ENCODE measurements at regions not wholly inside any gene's neighbourhood (a gene's known extent, or its start where the extent isn't known, plus 50 kb on each side); places are given as distances from the start of the nearest gene placed in this dataset.
"Not testable (repeated sequence)": the region's sequence is repeated elsewhere in the genome, so short reads cannot be mapped to it uniquely, and the experiment has no call there.

DNA sequence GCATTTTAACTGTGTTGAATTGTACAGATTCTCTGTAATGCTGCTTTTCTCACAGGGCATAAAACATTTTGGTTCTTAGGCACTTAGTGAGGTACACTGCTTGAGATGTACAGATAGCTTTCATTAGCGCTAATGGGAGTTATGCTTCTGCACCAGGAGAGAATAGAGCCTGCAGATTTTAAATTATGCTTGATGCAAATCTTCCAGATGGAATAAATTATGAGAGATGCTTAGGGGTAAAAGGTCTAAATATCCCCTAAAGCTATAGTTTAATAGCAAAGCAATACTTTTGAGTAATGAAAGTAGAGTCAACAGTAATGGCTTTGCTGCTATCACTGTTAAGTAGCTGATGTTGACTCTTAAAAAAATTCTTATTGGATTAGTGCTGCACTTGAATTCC is 248.9 kb downstream of the S1PR1 start:
- ChIA-PET POLR2A (no interaction called here), CTCF (no interaction called here)
- TF ChIP-seq, protein P1, sequence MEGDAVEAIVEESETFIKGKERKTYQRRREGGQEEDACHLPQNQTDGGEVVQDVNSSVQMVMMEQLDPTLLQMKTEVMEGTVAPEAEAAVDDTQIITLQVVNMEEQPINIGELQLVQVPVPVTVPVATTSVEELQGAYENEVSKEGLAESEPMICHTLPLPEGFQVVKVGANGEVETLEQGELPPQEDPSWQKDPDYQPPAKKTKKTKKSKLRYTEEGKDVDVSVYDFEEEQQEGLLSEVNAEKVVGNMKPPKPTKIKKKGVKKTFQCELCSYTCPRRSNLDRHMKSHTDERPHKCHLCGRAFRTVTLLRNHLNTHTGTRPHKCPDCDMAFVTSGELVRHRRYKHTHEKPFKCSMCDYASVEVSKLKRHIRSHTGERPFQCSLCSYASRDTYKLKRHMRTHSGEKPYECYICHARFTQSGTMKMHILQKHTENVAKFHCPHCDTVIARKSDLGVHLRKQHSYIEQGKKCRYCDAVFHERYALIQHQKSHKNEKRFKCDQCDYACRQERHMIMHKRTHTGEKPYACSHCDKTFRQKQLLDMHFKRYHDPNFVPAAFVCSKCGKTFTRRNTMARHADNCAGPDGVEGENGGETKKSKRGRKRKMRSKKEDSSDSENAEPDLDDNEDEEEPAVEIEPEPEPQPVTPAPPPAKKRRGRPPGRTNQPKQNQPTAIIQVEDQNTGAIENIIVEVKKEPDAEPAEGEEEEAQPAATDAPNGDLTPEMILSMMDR (IDR thresholded peaks at IDR 0.05; ENCODE audit: insufficient read depth, low read length, missing control alignments), result no peak
- H3K4me3 ChIP-seq (ENCODE audit: low read depth, low read length), result no peak overlapping the region
- no peak for DNase-seq (ENCODE audit: low read depth, low spot score)

DNA sequence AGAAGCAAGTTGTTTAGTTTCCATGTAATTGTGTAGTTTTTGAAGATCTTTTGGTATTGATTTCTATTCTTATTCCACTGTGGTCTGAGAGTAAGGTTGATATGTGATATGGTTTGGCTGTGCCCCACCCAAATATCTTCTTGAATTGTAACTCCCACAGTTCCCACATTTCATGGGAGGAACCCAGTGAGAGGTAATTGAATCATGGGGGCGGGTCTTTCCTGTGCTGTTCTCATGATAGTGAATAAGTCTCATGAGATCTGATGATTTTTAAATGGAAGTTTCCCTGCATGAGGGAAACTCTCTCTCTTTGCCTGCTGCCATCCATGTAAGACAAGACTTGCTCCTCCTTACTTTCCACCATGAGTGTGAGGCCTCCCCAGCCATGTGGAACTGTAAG is 255.3 kb downstream of the S1PR1 start:
- CTCF ChIA-PET, result not testable (repeated sequence)

DNA sequence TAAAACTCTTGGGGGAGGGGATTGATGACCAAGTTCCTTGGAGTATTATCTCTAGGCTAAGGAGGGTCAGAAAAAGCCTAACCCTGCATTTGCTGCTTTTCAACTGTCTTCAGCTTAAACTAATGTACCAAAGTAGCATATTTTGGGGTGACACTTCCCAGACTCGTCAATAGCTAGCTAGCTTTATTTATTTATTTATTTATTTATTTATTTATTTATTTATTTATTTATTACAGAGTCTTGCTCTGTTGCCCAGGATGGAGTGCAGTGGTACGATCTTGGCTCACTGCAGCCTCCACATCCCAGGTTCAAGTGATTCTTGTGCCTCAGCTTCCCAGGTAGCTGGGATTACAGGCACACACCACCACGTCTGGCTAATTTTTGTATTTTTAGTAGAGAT is 257.1 kb downstream of the S1PR1 start:
- CTCF ChIA-PET, result interaction anchor here (1.2 to 1.3 kb wide), 2 partner anchors 13 to 25 kb away, joined by 3 to 5 read pairs; no protein-coding TSS in a partner anchor
- POLR2A ChIA-PET; DNase-seq (ENCODE audit: low read depth, low spot score); H3K4me3 ChIP-seq (ENCODE audit: low read depth, low read length): not testable (repeated sequence)

More for the DNA sequence above, 255.3 kb downstream of the S1PR1 start:
- H3K4me3 ChIP-seq (ENCODE audit: low read depth, low read length); DNase-seq (ENCODE audit: low read depth, low spot score); POLR2A ChIA-PET: not testable (repeated sequence)

DNA sequence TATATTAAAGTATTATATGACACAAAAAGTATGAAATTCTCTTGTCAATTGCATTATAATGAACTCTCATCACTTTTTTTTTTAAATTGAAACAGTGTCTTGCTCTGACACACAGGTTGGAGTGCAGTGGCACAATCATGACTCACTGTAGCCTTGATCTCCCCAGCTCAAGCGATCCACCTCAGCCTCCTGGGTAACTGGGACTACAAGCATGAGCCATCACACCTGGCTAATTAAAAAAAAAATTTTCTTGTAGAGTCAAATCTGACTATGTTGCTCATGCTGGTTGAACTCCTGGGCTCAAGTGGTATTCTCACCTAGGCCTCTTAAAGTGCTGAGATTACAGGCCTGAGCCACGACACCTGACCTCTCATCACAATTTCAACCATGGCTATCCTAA is 259.3 kb downstream of the S1PR1 start:
- no peak for DNase-seq (ENCODE audit: low read depth, low spot score)
- ChIA-PET CTCF (no interaction called here), POLR2A (no interaction called here)

DNA sequence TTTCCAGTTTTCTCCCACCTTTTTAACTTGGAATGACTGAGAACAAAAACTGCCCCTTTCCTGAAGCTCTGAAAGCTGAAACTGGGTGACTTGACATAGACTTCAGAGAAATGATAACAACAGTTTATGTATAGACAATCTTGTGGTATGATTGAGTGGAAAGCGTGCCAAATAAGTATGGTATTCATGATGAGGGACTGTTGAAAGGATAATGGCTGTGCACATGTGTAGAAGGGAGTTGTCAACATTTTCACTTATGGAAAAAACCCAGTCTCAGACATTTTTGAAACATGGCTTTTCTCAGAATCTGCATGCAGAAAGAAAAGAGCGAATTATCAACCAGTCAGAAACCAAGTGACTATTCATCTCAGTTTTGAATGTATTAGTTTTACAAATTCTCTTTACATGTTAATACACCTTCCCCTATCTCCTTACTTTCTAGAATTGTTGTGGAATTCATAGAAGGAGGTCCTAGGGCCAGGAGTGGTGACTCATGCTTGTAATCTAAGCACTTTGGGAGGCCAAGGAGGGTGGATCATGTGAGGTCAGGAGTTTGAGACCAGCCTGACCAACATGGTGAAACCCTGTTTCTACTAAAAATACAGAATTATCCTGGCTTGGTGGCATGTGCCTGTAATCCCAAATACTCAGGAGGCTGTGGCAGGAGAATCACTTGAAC is 261.2 kb downstream of the S1PR1 start:
- TF ChIP-seq, protein P1 (IDR thresholded peaks at IDR 0.05; ENCODE audit: insufficient read depth, low read length, missing control alignments), result no peak
- POLR2A ChIA-PET, result no interaction called here
- no peak for DNase-seq (ENCODE audit: low read depth, low spot score)
- CTCF ChIA-PET, result no interaction called here
- no peak overlapping the region for H3K4me3 ChIP-seq (ENCODE audit: low read depth, low read length)

More for the DNA sequence above, 259.3 kb downstream of the S1PR1 start:
- TF ChIP-seq, protein P1 (IDR thresholded peaks at IDR 0.05; ENCODE audit: insufficient read depth, low read length, missing control alignments), result no peak
- H3K4me3 ChIP-seq (ENCODE audit: low read depth, low read length), result no peak overlapping the region

DNA sequence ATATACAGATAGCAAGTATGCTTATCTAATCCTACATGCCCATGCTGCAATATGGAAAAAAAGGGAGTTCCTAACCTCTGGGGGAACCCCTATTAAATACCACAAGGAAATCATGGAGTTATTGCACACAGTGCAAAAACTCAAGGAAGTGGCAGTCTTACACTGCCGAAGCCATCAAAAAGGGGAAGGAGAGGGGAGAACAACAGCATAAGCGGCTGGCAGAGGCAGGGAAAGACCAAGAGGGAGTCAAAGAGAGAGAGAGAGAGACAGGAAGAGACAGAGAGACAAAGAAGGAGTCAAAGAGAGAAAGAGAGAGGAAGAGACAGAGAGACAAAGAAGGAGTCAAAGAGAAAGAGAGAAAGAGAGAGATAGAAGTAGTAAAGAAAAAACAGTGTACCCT is 267.3 kb downstream of the S1PR1 start:
- CTCF ChIA-PET; H3K4me3 ChIP-seq (ENCODE audit: low read depth, low read length); POLR2A ChIA-PET; DNase-seq (ENCODE audit: low read depth, low spot score): not testable (repeated sequence)

DNA sequence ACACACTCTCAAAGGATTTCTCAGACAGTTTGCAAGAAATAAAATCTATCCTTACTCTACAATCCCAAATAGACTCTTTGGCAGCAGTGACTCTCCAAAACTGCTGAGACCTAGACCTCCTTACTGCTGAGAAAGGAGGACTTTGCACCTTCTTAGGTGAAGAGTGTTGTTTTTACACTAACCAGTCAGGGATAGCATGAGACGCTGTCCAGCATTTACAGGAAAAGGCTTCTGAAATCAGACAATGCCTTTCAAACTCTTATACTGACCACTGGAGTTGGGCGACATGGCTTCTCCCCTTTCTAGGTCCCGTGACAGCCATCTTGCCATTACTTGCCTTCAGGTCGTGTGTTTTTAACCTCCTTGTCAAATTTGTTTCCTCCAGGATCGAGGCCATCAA is 268.4 kb downstream of the S1PR1 start:
- H3K4me3 ChIP-seq (ENCODE audit: low read depth, low read length); POLR2A ChIA-PET; DNase-seq (ENCODE audit: low read depth, low spot score): not testable (repeated sequence)
- CTCF ChIA-PET, result interaction anchor here (1.1 to 3.5 kb wide), 4 partner anchors 15 to 63 kb away, joined by 3 to 18 read pairs (median 4); no protein-coding TSS in a partner anchor

DNA sequence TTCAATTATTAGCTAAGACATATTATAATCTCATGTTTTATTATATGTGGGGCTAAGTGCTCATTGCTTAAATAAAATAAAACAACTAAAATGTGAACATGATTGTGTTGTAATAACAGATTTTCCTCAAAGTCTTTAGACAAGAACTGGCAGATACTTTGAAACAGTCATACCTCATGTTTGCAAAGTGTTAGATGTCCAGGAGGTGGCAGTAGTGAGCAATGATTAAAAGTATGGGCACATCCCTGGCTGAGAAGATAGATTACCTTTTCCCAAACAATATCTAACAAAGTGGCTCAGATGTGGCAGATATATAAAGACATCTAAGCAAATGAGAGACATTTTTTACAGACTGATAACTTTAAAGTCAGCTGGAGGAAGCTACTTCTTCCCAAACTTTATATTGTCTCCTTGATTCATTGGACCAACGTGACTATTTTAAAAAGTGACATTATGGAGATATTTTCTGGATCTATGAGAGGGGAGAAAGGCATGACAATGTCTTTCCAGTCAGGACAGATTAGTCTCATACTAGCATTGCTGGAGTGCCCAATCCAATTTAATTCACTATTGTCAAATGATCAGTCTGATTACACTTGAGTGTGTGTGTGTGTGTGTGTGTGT is 269.8 kb downstream of the S1PR1 start:
- no peak for DNase-seq (ENCODE audit: low read depth, low spot score)

More for the DNA sequence above, 269.8 kb downstream of the S1PR1 start:
- no peak overlapping the region for H3K4me3 ChIP-seq (ENCODE audit: low read depth, low read length)
- POLR2A ChIA-PET, result no interaction called here
- TF ChIP-seq, protein P1 (IDR thresholded peaks at IDR 0.05; ENCODE audit: insufficient read depth, low read length, missing control alignments), result peak; percentile 59
- CTCF ChIA-PET, result interaction anchor here (0.9 to 3.5 kb wide), 12 partner anchors 12 to 197 kb away, joined by 3 to 18 read pairs (median 4); no protein-coding TSS in a partner anchor
